Loucy (cell line): ENCODE measurements at regions not wholly inside any gene's neighbourhood (a gene's known extent, or its start where the extent isn't known, plus 50 kb on each side); places are given as distances from the start of the nearest gene placed in this dataset.

Experiments
- H2AFZ ChIP-seq: fragments of 200-600 bp; sonication (generic); 2 replicates; pipeline ENCODE4 v1.6.0; 2016; ENCODE audit warnings: antibody characterized with exemption, mild to moderate bottlenecking, low read length, moderate library complexity
- H3F3A ChIP-seq: fragments of 200-600 bp; 2 replicates; pipeline ENCODE4 v1.6.0; 2016; ENCODE audit warnings: antibody characterized with exemption, low read depth, mild to moderate bottlenecking
- H3K27me3 ChIP-seq: fragments of 200-600 bp; sonication (generic); 2 replicates; pipeline ENCODE4 v1.6.1; 2014; ENCODE audit warnings: low read length, mild to moderate bottlenecking; ENCODE audit not compliant: insufficient read depth, poor library complexity, severe bottlenecking
- H3K36me3 ChIP-seq: fragments of 200-600 bp; sonication (generic); 2 replicates; pipeline ENCODE4 v1.6.1; 2016; ENCODE audit warnings: low read length; ENCODE audit not compliant: insufficient read depth
- H3K4me1 ChIP-seq: fragments of 200-600 bp; sonication (generic); 2 replicates; pipeline ENCODE4 v1.5.1; 2014; ENCODE audit warnings: low read length, mild to moderate bottlenecking; ENCODE audit not compliant: insufficient read depth, poor library complexity, severe bottlenecking
- H3K4me2 ChIP-seq: fragments of 200-600 bp; sonication (generic); 2 replicates; pipeline ENCODE4 v1.6.0; 2014; ENCODE audit warnings: antibody characterized with exemption, low read length, low read depth, mild to moderate bottlenecking; ENCODE audit not compliant: poor library complexity, severe bottlenecking
- H3K4me3 ChIP-seq: fragments of 200-600 bp; sonication (generic); 2 replicates; pipeline ENCODE4 v1.5.1; 2014; ENCODE audit warnings: low read length, mild to moderate bottlenecking, mixed read lengths; ENCODE audit not compliant: poor library complexity, severe bottlenecking
- H3K79me2 ChIP-seq: fragments of 200-600 bp; sonication (generic); 2 replicates; pipeline ENCODE4 v1.6.1; 2014; ENCODE audit warnings: low read length; ENCODE audit not compliant: insufficient read depth
- H3K9ac ChIP-seq: fragments of 200-600 bp; sonication (generic); 2 replicates; pipeline ENCODE4 v1.6.0; 2014; ENCODE audit warnings: mild to moderate bottlenecking, low read depth, low read length, moderate library complexity; ENCODE audit not compliant: poor library complexity, severe bottlenecking
- H3K9me2 ChIP-seq: fragments of 200-600 bp; sonication (generic); replicated peaks from 2 replicates; pipeline ENCODE4 v1.6.1; 2016; ENCODE audit warnings: low read depth, low read length, mixed read lengths
- H3K9me3 ChIP-seq: fragments of 200-600 bp; sonication (generic); 2 replicates; pipeline ENCODE4 v1.6.1; 2014; ENCODE audit warnings: mild to moderate bottlenecking, antibody characterized with exemption, low read length, low read depth; ENCODE audit not compliant: insufficient read depth
- H4K20me1 ChIP-seq: fragments of 200-600 bp; sonication (generic); 2 replicates; pipeline ENCODE4 v1.6.0; 2014; ENCODE audit warnings: antibody characterized with exemption, low read length, mild to moderate bottlenecking; ENCODE audit not compliant: insufficient read depth, poor library complexity, severe bottlenecking
- CTCF ChIP-seq: fragments of 200-600 bp; sonication (generic); conservative IDR thresholded peaks from 2 replicates; pipeline ENCODE4 v1.5.1; 2014; ENCODE audit warnings: mild to moderate bottlenecking, antibody characterized with exemption, low read length
- EZH2phosphoT487 ChIP-seq: fragments of 200-600 bp; IDR thresholded peaks from 2 replicates; pipeline ENCODE4 v1.6.1; 2018; ENCODE audit warnings: antibody characterized with exemption, mild to moderate bottlenecking, moderate library complexity, borderline replicate concordance

GRCh38 chr9:129422032-129422842 lies 198.7 kb downstream of the C9orf50 start:
- Histone ChIP-seq H3K9me2 (no peaks in the 10 kb centered on the region), H3K4me2 (no peak overlapping the region), H4K20me1 (no peaks in the 10 kb centered on the region), H3K9me3 (no peaks in the 10 kb centered on the region), H3K9ac (no peak overlapping the region), H2AFZ (no peak overlapping the region), H3K27me3 (no peaks in the 10 kb centered on the region), H3K36me3 (no peaks in the 10 kb centered on the region), H3F3A (no peaks in the 10 kb centered on the region), H3K4me1 (no peaks in the 10 kb centered on the region), H3K79me2 (no peaks in the 10 kb centered on the region), H3K4me3 (no peak overlapping the region)
- TF ChIP-seq CTCF (no peak), EZH2phosphoT487 (no peak)

GRCh38 chr9:129421371-129421770 lies 199.5 kb downstream of the C9orf50 start:
- H4K20me1 ChIP-seq: no peaks in the 10 kb centered on the region

GRCh38 chr9:129420721-129421120 lies 200.2 kb downstream of the C9orf50 start:
- peaks cover 4% of the 10 kb centered on the region for H3K4me1 ChIP-seq
- no peaks in the 10 kb centered on the region for H4K20me1 ChIP-seq
- no peaks in the 10 kb centered on the region for H3K36me3 ChIP-seq
- no peak overlapping the region for H3K9ac ChIP-seq
- no peaks in the 10 kb centered on the region for H3K9me2 ChIP-seq
- TF ChIP-seq CTCF: no peak
- TF ChIP-seq EZH2phosphoT487: no peak
- H3K27me3 ChIP-seq: no peaks in the 10 kb centered on the region
- no peak overlapping the region for H3K4me3 ChIP-seq
- no peaks in the 10 kb centered on the region for H3K9me3 ChIP-seq
- no peak overlapping the region for H2AFZ ChIP-seq
- H3K4me2 ChIP-seq: no peak overlapping the region
- no peaks in the 10 kb centered on the region for H3F3A ChIP-seq
- H3K79me2 ChIP-seq: no peaks in the 10 kb centered on the region

More at GRCh38 chr9:129421371-129421770, 199.5 kb downstream of the C9orf50 start:
- Histone ChIP-seq H3K27me3 (no peaks in the 10 kb centered on the region), H3K79me2 (no peaks in the 10 kb centered on the region), H3K4me1 (no peaks in the 10 kb centered on the region), H3K4me3 (no peak overlapping the region), H3K36me3 (no peaks in the 10 kb centered on the region), H3F3A (no peaks in the 10 kb centered on the region), H3K9me3 (no peaks in the 10 kb centered on the region), H2AFZ (no peak overlapping the region), H3K9ac (no peak overlapping the region), H3K9me2 (no peaks in the 10 kb centered on the region), H3K4me2 (no peak overlapping the region)
- no peak for TF ChIP-seq EZH2phosphoT487
- TF ChIP-seq CTCF: no peak
